NCI-H1105 (cell line): ENCODE measurements at regions not wholly inside any gene's neighbourhood (a gene's known extent, or its start where the extent isn't known, plus 50 kb on each side); places are given as distances from the start of the nearest gene placed in this dataset.

Experiments used
- DNase-seq: peaks from one replicate; lab custom pipeline; 2025; lab: John Stamatoyannopoulos, UW

GRCh38 chr18:24674200-24674599 is 213.8 kb downstream of the HRH4 start:
- DNase-seq: no peak

GRCh38 chr18:24674605-24675004 is 214.2 kb downstream of the HRH4 start:
- DNase-seq: no peak

GRCh38 chr18:24677011-24677410 is 216.6 kb downstream of the HRH4 start:
- DNase-seq: no peak

GRCh38 chr18:24678107-24678506 is 217.7 kb downstream of the HRH4 start:
- no peak for DNase-seq

- no peak for DNase-seq
Observed at GRCh38 chr18:24678626-24679025, 218.2 kb downstream of the HRH4 start.

- no peak for DNase-seq
Observed at GRCh38 chr18:24679062-24679461, 218.6 kb downstream of the HRH4 start.

- DNase-seq: no peak
Observed at GRCh38 chr18:24683925-24684324, 223.5 kb downstream of the HRH4 start.

GRCh38 chr18:24685254-24685959 is 225.0 kb downstream of the HRH4 start:
- DNase-seq: no peak

GRCh38 chr18:24695168-24695567 is 234.7 kb downstream of the HRH4 start:
- DNase-seq: no peak

- no peak for DNase-seq
Observed at GRCh38 chr18:24702001-24702515, 241.6 kb downstream of the HRH4 start.

- no peak for DNase-seq
Observed at GRCh38 chr18:24703316-24703715, 242.9 kb downstream of the HRH4 start.

GRCh38 chr18:24704946-24705630 is 244.7 kb downstream of the HRH4 start:
- DNase-seq: peak; percentile 80

GRCh38 chr18:24710474-24710873 is 250.0 kb downstream of the HRH4 start:
- no peak for DNase-seq

GRCh38 chr18:24719791-24720190 is 259.4 kb downstream of the HRH4 start:
- no peak for DNase-seq

GRCh38 chr18:24721388-24721787 is 261.0 kb downstream of the HRH4 start:
- no peak for DNase-seq

- DNase-seq: no peak
Observed at GRCh38 chr18:24725644-24726415, 265.4 kb downstream of the HRH4 start.

GRCh38 chr18:24726727-24727492 is 266.5 kb downstream of the HRH4 start:
- DNase-seq: peak; percentile 61

- no peak for DNase-seq
Observed at GRCh38 chr18:24727685-24728084, 267.2 kb downstream of the HRH4 start.

GRCh38 chr18:24731158-24731557 is 270.7 kb downstream of the HRH4 start:
- no peak for DNase-seq

GRCh38 chr18:24731981-24732380 is 271.5 kb downstream of the HRH4 start:
- DNase-seq: no peak

GRCh38 chr18:24734058-24734457 is 273.6 kb downstream of the HRH4 start:
- peak; percentile 24 for DNase-seq
